Osteocyte (in vitro differentiated cells): ENCODE measurements at regions not wholly inside any gene's neighbourhood (a gene's known extent, or its start where the extent isn't known, plus 50 kb on each side); places are given as distances from the start of the nearest gene placed in this dataset.
"Not testable (repeated sequence)": the region's sequence is repeated elsewhere in the genome, so short reads cannot be mapped to it uniquely, and the experiment has no call there.

Experiments
- DNase-seq: peaks from one replicate; pipeline ENCODE4 v3.0.0; 2021; ENCODE audit warnings: mixed read lengths; ENCODE audit not compliant: unreplicated experiment; ENCODE audit errors: extremely low spot score
- H3K27ac Mint-ChIP-seq: one replicate; pipeline ENCODE4 v1.8.0; 2021; ENCODE audit warnings: mild to moderate bottlenecking, mixed read lengths; ENCODE audit not compliant: unreplicated experiment
- H3K27me3 Mint-ChIP-seq: one replicate; pipeline ENCODE4 v1.8.0; 2021; ENCODE audit warnings: mixed read lengths; ENCODE audit not compliant: unreplicated experiment
- H3K36me3 Mint-ChIP-seq: one replicate; pipeline ENCODE4 v1.8.0; 2021; ENCODE audit warnings: mixed read lengths; ENCODE audit not compliant: unreplicated experiment
- H3K4me1 Mint-ChIP-seq: one replicate; pipeline ENCODE4 v1.8.0; 2021; ENCODE audit warnings: mixed read lengths; ENCODE audit not compliant: unreplicated experiment
- H3K4me3 Mint-ChIP-seq: one replicate; pipeline ENCODE4 v1.8.0; 2021; ENCODE audit warnings: mild to moderate bottlenecking, moderate library complexity, mixed read lengths; ENCODE audit not compliant: unreplicated experiment
- H3K9me3 Mint-ChIP-seq: one replicate; pipeline ENCODE4 v1.8.0; 2021; ENCODE audit warnings: mixed read lengths; ENCODE audit not compliant: unreplicated experiment
- CTCF ChIP-seq: fragments of 200-600 bp; sonication (generic); IDR thresholded peaks from 2 replicates; pipeline ENCODE4 v1.5.0; 2021; ENCODE audit warnings: antibody characterized with exemption, mild to moderate bottlenecking, moderate library complexity

DNA sequence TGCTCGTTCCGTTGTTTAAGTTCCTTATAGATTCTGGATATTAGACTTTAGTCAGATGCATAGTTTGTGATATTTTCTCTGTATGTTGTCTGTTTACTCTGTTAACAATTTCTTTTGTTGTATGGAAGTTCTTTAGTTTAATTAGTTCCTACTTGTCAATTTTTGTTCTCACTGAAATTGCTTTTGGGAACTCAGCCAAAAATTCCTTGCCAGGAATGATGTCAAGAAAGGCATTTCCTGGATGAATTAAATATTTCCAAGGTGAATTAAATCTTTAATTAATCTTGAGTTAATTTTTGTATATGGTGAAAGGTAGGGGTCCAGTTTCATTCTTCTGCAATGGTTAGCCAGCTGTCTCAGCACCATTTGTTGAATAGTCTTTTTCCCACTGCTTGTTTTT lies 406.2 kb upstream of the NOX3 start:
- H3K4me1 Mint-ChIP-seq = no peaks in the 10 kb centered on the region
- peaks cover 11% of the 10 kb centered on the region for H3K9me3 Mint-ChIP-seq
- H3K27ac Mint-ChIP-seq = no peak overlapping the region
- TF ChIP-seq CTCF = no peak
- H3K4me3 Mint-ChIP-seq = no peak overlapping the region
- no peak for DNase-seq
- H3K36me3 Mint-ChIP-seq = no peaks in the 10 kb centered on the region
- no peaks in the 10 kb centered on the region for H3K27me3 Mint-ChIP-seq

DNA sequence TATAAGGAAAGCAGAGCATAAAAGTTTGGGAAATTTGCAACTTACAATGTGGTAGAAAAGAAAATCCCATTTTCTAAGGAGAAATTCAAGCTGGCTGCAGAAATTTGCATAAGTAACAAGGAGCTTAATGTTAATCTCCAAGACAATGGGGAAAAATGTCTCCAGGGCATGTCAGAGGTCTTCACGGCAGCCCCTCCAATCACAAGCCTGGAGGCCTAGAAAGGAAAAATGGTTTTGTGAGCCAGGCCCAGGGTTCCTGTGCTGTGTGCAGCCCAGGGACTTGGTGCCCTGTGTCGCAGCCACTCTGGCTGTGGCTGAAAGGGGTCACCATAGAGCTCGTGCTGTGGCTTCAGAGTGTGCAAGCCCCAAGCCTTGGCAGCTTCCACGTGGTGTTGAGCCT lies 403.3 kb upstream of the NOX3 start:
- H3K4me3 Mint-ChIP-seq, H3K4me1 Mint-ChIP-seq, H3K27me3 Mint-ChIP-seq, H3K36me3 Mint-ChIP-seq, DNase-seq, H3K27ac Mint-ChIP-seq: not testable (repeated sequence)
- peaks cover 11% of the 10 kb centered on the region for H3K9me3 Mint-ChIP-seq

DNA sequence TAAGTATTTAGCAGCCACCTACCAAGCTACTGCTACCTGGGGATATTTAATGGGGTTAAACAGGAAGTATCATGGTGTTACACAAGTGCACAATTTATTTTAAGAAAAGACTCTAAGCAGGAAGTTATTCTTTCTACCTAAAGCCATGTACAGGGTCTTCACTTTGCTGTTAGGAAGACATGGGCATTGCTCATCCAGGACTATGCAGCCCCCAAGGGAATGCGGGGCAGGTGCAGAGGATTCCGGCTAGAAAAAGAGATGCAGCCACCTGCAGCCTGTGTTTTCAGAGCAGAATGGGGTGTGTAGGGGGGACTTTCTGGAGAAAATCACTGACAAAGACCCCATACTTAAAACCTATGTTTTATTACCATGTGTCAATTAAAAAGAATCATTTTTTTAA lies 399.1 kb upstream of the NOX3 start:
- H3K36me3 Mint-ChIP-seq = no peaks in the 10 kb centered on the region
- no peak for TF ChIP-seq CTCF
- H3K4me1 Mint-ChIP-seq = no peaks in the 10 kb centered on the region
- H3K27ac Mint-ChIP-seq = no peak overlapping the region
- H3K9me3 Mint-ChIP-seq = peaks cover 6% of the 10 kb centered on the region
- no peaks in the 10 kb centered on the region for H3K27me3 Mint-ChIP-seq
- no peak overlapping the region for H3K4me3 Mint-ChIP-seq
- DNase-seq = no peak

- no peaks in the 10 kb centered on the region for H3K27me3 Mint-ChIP-seq
- H3K4me3 Mint-ChIP-seq = no peak overlapping the region
- TF ChIP-seq CTCF = no peak
- no peaks in the 10 kb centered on the region for H3K4me1 Mint-ChIP-seq
- no peaks in the 10 kb centered on the region for H3K36me3 Mint-ChIP-seq
- no peak for DNase-seq
- no peaks in the 10 kb centered on the region for H3K9me3 Mint-ChIP-seq
- no peak overlapping the region for H3K27ac Mint-ChIP-seq
Measured at GRCh38 chr6:155853011-155853410, 397.4 kb upstream of the NOX3 start.

- Mint-ChIP-seq H3K4me1 (no peaks in the 10 kb centered on the region), H3K36me3 (no peaks in the 10 kb centered on the region), H3K27me3 (no peaks in the 10 kb centered on the region), H3K4me3 (no peak overlapping the region), H3K27ac (no peak overlapping the region), H3K9me3 (peaks cover 9% of the 10 kb centered on the region)
- no peak for DNase-seq
- no peak for TF ChIP-seq CTCF
Measured at GRCh38 chr6:155850408-155850841, 394.8 kb upstream of the NOX3 start.

GRCh38 chr6:155847711-155848110 lies 392.1 kb upstream of the NOX3 start:
- Mint-ChIP-seq H3K9me3 (peaks cover 15% of the 10 kb centered on the region), H3K4me1 (no peaks in the 10 kb centered on the region), H3K27ac (no peak overlapping the region), H3K4me3 (no peak overlapping the region), H3K27me3 (no peaks in the 10 kb centered on the region), H3K36me3 (no peaks in the 10 kb centered on the region)
- no peak for DNase-seq
- TF ChIP-seq CTCF = no peak
